Liver (tissue), 3 donors: ENCODE measurements at regions not wholly inside any gene's neighbourhood (a gene's known extent, or its start where the extent isn't known, plus 50 kb on each side); places are given as distances from the start of the nearest gene placed in this dataset.

Experiments
- ATF3 ChIP-seq: IDR thresholded peaks from 2 replicates; pipeline ENCODE4 v1.6.1; 2016; ENCODE audit warnings: antibody characterized with exemption
- GABPA ChIP-seq, 2 donors: IDR thresholded peaks in 1 of 2; conservative IDR thresholded peaks in 1 of 2; 2 replicates each; pipeline ENCODE4 v1.6.1; 2016; ENCODE audit warnings: antibody characterized with exemption in 2 of 2, mild to moderate bottlenecking in 1 of 2, moderate library complexity in 1 of 2
- REST ChIP-seq: IDR thresholded peaks from 2 replicates; pipeline ENCODE4 v1.6.1; 2016; ENCODE audit warnings: antibody characterized with exemption, mild to moderate bottlenecking
- ZBTB33 ChIP-seq: IDR thresholded peaks from 2 replicates; pipeline ENCODE4 v1.6.1; 2016; ENCODE audit warnings: antibody characterized with exemption
- TF ChIP-seq, protein P1 (sequence below): fragments of 150-350 bp; IDR thresholded peaks from 2 replicates; pipeline ENCODE4 v1.5.1; 2017; ENCODE audit warnings: improper control_type of control experiment, low read depth, low read length; ENCODE audit not compliant: missing input control
- donor health status: healthy.
- donor health status: healthy.

GRCh38 chr7:86954971-86955370 is 104.5 kb downstream of the ELAPOR2 start:
- TF ChIP-seq, protein P1, sequence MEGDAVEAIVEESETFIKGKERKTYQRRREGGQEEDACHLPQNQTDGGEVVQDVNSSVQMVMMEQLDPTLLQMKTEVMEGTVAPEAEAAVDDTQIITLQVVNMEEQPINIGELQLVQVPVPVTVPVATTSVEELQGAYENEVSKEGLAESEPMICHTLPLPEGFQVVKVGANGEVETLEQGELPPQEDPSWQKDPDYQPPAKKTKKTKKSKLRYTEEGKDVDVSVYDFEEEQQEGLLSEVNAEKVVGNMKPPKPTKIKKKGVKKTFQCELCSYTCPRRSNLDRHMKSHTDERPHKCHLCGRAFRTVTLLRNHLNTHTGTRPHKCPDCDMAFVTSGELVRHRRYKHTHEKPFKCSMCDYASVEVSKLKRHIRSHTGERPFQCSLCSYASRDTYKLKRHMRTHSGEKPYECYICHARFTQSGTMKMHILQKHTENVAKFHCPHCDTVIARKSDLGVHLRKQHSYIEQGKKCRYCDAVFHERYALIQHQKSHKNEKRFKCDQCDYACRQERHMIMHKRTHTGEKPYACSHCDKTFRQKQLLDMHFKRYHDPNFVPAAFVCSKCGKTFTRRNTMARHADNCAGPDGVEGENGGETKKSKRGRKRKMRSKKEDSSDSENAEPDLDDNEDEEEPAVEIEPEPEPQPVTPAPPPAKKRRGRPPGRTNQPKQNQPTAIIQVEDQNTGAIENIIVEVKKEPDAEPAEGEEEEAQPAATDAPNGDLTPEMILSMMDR = no peak
- TF ChIP-seq GABPA (IDR thresholded peaks at IDR 0.05 in 1 of 2, conservative IDR thresholded peaks at IDR 0.05 in 1 of 2) = no peak
- TF ChIP-seq REST = no peak
- TF ChIP-seq ZBTB33 = no peak
- TF ChIP-seq ATF3 = no peak
